GM21447 (cell line): ENCODE measurements at regions not wholly inside any gene's neighbourhood (a gene's known extent, or its start where the extent isn't known, plus 50 kb on each side); places are given as distances from the start of the nearest gene placed in this dataset.

ENCODE experiments used
- ATAC-seq: cut with Tn5 transposase; IDR thresholded peaks from one replicate; pipeline ENCODE4 v1.9.1; 2021; ENCODE audit not compliant: unreplicated experiment

DNA sequence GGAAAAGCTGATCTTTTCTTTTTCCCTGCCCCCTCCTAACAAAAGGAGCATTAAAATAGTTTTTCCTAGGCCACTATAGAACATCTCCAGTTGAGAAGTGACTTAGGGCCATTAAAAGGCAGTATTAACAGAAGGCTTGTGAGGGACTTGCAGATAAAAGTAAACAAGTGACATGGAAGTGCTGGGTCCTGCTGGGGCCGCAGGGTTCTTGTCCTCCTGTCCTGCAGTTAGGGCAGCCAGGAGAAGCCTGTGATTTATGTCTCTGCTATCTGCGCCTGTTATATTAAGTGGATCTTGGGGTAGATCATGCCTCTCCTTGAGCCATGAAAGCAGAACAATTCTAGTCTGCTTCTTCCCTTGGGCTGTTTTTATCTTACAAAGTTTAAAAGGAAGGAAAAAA, 271.4 kb upstream of the C11orf87 start:
- no peak for ATAC-seq

GRCh38 chr11:109153836-109154235, 268.2 kb upstream of the C11orf87 start:
- no peak for ATAC-seq

- ATAC-seq: peak; percentile 85
Observed at GRCh38 chr11:109155291-109155690, 266.7 kb upstream of the C11orf87 start.

DNA sequence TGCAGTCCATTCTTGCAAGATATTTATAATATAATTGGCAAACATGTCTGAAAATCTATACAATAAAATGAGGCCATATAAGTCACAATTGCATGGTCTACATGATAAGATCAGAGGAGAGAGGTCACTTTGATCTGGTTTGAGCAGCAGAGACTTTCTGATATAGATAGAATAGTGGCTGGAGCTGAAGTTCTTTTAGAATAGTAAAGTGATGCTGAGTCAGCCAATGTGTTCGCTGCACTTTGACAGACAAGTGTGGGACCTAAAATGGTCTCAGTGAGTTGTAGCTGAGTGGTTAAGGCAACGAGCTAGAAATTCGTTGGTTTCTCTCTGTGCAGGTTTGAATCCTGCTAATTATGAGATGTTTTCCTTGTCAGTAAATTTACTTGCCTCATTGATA, 257.0 kb upstream of the C11orf87 start:
- ATAC-seq: no peak

DNA sequence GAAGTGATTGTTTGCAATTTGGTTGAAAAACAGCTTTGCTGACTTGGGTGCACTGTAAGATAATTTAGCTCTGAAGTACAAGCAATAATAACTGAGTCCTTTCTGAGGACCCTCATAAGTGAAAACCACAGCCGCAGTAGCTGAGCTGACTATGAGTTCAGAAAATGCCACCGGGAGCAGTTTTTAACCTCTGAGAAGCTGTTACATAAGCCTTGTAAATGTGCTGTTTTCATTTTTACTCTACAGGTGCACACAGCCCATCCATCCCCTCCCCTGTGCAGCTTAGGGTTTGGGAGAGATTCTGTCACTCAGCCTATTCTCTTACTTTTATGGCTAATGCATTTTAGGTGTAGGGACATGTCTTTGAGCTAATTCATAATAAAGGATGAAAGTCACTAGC, 255.5 kb upstream of the C11orf87 start:
- ATAC-seq: no peak

GRCh38 chr11:109173504-109173903, 248.5 kb upstream of the C11orf87 start:
- ATAC-seq: no peak

DNA sequence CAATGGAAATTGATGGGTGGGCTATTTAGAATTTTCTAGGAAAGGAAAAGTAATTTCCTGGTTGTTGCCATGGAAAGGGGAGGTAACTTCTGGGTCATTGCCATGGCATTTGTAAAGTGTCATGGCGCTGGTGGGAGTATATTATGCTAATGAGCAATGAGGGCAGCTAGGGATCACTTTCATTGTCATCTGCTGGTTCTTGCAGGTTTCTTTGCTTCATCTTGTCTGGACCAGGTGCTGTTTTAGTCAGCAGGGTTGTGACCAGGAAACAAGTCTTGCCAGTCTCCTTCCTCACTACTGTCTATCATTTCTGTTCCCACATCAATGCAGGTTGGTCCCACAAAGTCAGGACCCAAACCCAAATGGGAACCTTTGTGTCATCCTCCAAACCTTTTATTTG, 237.6 kb upstream of the C11orf87 start:
- ATAC-seq: no peak

- ATAC-seq: no peak
Observed at GRCh38 chr11:109192864-109193263, 229.1 kb upstream of the C11orf87 start.

- ATAC-seq: no peak
Observed at GRCh38 chr11:109193880-109194279, 228.1 kb upstream of the C11orf87 start.

DNA sequence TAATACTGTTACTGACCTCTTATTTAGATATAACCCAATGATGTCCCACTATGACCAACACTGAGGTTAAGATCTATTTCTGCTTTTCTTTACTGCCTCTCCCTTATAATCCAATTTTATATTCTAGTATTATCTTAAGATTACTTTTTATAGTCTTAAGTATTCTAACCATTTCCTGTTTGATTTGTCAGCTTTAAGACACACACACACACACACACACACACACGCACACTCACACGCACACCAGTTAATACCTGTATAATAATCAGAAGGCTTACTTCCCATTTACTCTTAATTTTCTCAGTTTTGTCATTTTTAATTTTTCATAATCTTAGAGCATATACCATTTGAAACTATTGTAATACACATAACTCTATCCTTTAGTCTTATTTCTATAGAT, 226.0 kb upstream of the C11orf87 start:
- ATAC-seq: no peak

GRCh38 chr11:109197656-109198055, 224.3 kb upstream of the C11orf87 start:
- no peak for ATAC-seq

- ATAC-seq: no peak
Observed at GRCh38 chr11:109203176-109203575, 218.8 kb upstream of the C11orf87 start.

GRCh38 chr11:109205312-109205711, 216.7 kb upstream of the C11orf87 start:
- ATAC-seq: no peak

GRCh38 chr11:109208121-109208520, 213.9 kb upstream of the C11orf87 start:
- ATAC-seq: no peak

GRCh38 chr11:109209572-109209971, 212.4 kb upstream of the C11orf87 start:
- no peak for ATAC-seq

GRCh38 chr11:109221190-109221589, 200.8 kb upstream of the C11orf87 start:
- no peak for ATAC-seq

GRCh38 chr11:109222761-109223160, 199.2 kb upstream of the C11orf87 start:
- ATAC-seq: no peak

DNA sequence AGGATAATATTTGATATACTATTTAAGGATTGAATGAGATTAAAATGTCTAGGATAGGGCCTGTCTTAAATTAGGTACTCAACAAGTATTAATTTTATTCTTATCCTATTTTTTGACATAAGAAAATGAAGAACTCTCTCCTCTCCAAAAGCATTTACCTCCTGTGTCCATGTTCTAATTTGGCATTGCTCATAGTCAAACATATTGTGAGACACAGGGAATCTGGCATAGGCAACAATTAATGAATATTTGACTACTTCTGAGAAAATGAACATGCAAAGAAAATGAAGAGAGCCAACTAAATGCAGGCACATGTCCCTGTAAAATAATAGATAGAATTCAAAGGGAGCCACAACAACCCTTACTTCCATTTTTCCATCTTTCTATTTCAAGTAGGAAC, 198.5 kb upstream of the C11orf87 start:
- no peak for ATAC-seq

DNA sequence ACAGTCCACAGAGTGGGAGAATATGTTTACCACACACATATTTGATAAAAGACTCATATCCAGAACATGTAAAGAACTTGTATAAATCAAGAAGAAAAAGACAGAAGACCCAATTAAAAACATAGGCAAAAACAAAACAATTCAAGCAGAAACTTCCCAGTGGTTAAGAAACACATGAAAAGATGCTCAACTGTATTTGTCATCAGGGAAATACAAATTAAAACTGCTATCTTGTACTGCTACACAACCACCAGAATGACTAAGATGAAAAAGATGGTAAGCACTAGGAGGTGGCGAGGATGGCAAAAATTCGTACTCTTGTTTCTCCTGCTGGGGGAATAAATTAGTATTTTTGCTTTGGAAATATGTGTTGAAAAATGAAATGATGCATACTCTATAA, 192.3 kb upstream of the C11orf87 start:
- no peak for ATAC-seq

GRCh38 chr11:109236188-109236587, 185.8 kb upstream of the C11orf87 start:
- no peak for ATAC-seq

DNA sequence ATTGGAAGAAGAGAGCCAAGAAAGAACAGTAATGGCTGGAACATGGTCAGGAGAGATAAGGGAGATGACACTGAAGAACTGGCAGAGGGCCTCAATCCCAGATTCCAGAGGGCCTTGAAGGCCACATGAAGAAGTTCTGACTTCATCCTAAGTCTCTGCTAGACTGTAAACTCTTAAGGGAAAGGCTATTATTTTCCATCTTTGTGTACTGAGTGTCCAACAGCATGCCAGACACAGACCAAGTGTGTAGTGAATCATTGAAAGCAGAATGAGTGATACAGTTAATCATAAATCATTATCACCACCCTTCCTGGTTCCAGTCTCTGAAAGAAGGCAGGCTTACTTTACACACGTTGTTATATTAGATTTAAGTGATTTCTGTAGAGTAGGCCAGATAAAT, 185.3 kb upstream of the C11orf87 start:
- no peak for ATAC-seq

DNA sequence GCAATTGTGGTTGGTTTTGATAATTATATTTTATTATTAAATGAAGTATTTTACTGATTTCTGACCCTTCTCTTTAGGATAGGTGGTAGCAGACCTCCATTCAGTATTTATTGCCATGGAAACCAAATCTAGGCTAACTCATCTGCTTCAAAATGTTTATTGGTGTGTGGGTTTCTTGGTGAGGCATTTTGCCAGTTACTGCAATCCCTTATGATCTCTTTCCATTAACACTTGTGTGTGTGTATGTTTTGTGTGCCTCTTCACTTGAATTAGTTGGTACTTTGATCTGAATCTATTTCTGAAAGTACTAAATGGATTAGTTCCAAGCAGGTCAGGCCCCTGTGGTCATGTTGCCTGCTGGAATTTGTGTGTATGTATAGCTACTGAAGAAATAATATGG, 184.4 kb upstream of the C11orf87 start:
- no peak for ATAC-seq

- ATAC-seq: no peak
Observed at GRCh38 chr11:109241988-109242536, 179.9 kb upstream of the C11orf87 start.

DNA sequence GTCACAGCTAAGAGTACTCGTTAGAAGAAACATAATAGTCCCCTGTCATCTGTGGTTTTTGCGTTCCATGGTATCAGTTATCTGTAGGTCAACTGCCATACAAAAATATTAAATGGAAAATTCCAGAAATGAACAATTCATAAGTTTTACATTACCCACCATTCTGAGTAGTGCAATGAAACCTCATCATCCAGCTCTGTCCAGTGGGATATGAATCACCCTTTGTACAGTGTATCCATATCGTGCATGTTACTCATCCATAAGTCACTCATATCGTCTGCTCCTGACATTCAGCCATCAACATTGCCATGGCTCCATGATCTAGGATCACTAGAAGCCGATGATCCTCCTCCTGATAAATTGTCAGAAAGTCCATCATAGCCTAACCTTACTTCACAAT, 174.9 kb upstream of the C11orf87 start:
- ATAC-seq: no peak
